ENCODE measurements at regions not wholly inside any gene's neighbourhood (a gene's known extent, or its start where the extent isn't known, plus 50 kb on each side); places are given as distances from the start of the nearest gene placed in this dataset.

GRCh38 chr5:2917093-2917492 lies 165.6 kb upstream of the IRX2 start:
- no peak overlapping the region for H3K4me3 ChIP-seq

GRCh38 chr5:2916076-2916682 lies 164.7 kb upstream of the IRX2 start:
- H3K27ac ChIP-seq = no peak overlapping the region
- no peak overlapping the region for H3K4me3 ChIP-seq

More at GRCh38 chr5:2917093-2917492, 165.6 kb upstream of the IRX2 start:
- H3K27ac ChIP-seq = no peak overlapping the region

- H3K4me3 ChIP-seq = no peak overlapping the region
- no peak overlapping the region for H3K27ac ChIP-seq
Observed at GRCh38 chr5:2914981-2915484, 163.6 kb upstream of the IRX2 start.

GRCh38 chr5:2914022-2914661 lies 162.7 kb upstream of the IRX2 start:
- Histone ChIP-seq H3K4me3 (no peak overlapping the region), H3K27ac (no peak overlapping the region)

GRCh38 chr5:2913281-2913680 lies 161.8 kb upstream of the IRX2 start:
- Histone ChIP-seq H3K27ac (no peak overlapping the region), H3K4me3 (no peak overlapping the region)

GRCh38 chr5:2912741-2913140 lies 161.3 kb upstream of the IRX2 start:
- H3K27ac ChIP-seq = no peak overlapping the region
- no peak overlapping the region for H3K4me3 ChIP-seq

- H3K27ac ChIP-seq = no peak overlapping the region
Observed at GRCh38 chr5:2910401-2911175, 159.1 kb upstream of the IRX2 start.

GRCh38 chr5:2909035-2909434 lies 157.6 kb upstream of the IRX2 start:
- Histone ChIP-seq H3K4me3 (no peak overlapping the region), H3K27ac (no peak overlapping the region)

More at GRCh38 chr5:2910401-2911175, 159.1 kb upstream of the IRX2 start:
- H3K4me3 ChIP-seq = no peak overlapping the region

- Histone ChIP-seq H3K4me3 (no peak overlapping the region), H3K27ac (no peak overlapping the region)
Observed at GRCh38 chr5:2908086-2908485, 156.6 kb upstream of the IRX2 start.

- H3K4me3 ChIP-seq = no peak overlapping the region
- H3K27ac ChIP-seq = no peak overlapping the region
Observed at GRCh38 chr5:2906302-2907090, 155.0 kb upstream of the IRX2 start.

GRCh38 chr5:2905741-2906140 lies 154.3 kb upstream of the IRX2 start:
- Histone ChIP-seq H3K4me3 (no peak overlapping the region), H3K27ac (no peak overlapping the region)

- no peak overlapping the region for H3K4me3 ChIP-seq
- no peak overlapping the region for H3K27ac ChIP-seq
Observed at GRCh38 chr5:2904956-2905355, 153.5 kb upstream of the IRX2 start.

- H3K4me3 ChIP-seq = no peak overlapping the region
- no peak overlapping the region for H3K27ac ChIP-seq
Observed at GRCh38 chr5:2904399-2904798, 152.9 kb upstream of the IRX2 start.

GRCh38 chr5:2903451-2904395 lies 152.2 kb upstream of the IRX2 start:
- H3K4me3 ChIP-seq = no peak overlapping the region
- H3K27ac ChIP-seq = no peak overlapping the region

GRCh38 chr5:2902742-2903297 lies 151.3 kb upstream of the IRX2 start:
- no peak overlapping the region for H3K4me3 ChIP-seq
- H3K27ac ChIP-seq = no peak overlapping the region

GRCh38 chr5:2902186-2902585 lies 150.7 kb upstream of the IRX2 start:
- Histone ChIP-seq H3K27ac (no peak overlapping the region), H3K4me3 (no peak overlapping the region)

GRCh38 chr5:2901511-2901910 lies 150.0 kb upstream of the IRX2 start:
- Histone ChIP-seq H3K27ac (no peak overlapping the region), H3K4me3 (no peak overlapping the region)

- Histone ChIP-seq H3K4me3 (no peak overlapping the region), H3K27ac (no peak overlapping the region)
Observed at GRCh38 chr5:2901096-2901495, 149.6 kb upstream of the IRX2 start.

GRCh38 chr5:2900360-2900759 lies 148.9 kb upstream of the IRX2 start:
- Histone ChIP-seq H3K4me3 (no peak overlapping the region), H3K27ac (no peak overlapping the region)

All from skin epidermis (tissue), 12 donors.